ENCODE measurements at regions not wholly inside any gene's neighbourhood (a gene's known extent, or its start where the extent isn't known, plus 50 kb on each side); places are given as distances from the start of the nearest gene placed in this dataset.

GRCh38 chr14:86852530-86852929, 1140.5 kb downstream of the GALC start:
- in situ Hi-C loops (cut with MboI; ENCODE audit: low pct_unique_long_range_greater_than_20kb in 2 of 9, low sequenced_read_pairs in 9 of 9, unreplicated experiment in 9 of 9): no loop called here
- WGBS, 10 experiments: 19 to 100% (median 53%) methylated on average over 1 to 5 of the region's 5 CpGs
- Histone ChIP-seq H3K4me3 (no peak overlapping the region), H3K27ac (no peak overlapping the region), H3K4me1 (replicated peaks in 1 of 2) (no peaks in the 10 kb centered on the region)
- ATAC-seq (replicated peaks in 6 of 8): no peak

- no peak overlapping the region for H3K27ac ChIP-seq
- peaks cover 2 to 7% of the 10 kb centered on the region in 2 donors for H3K4me1 ChIP-seq (replicated peaks in 1 of 2)
- H3K4me3 ChIP-seq: no peak overlapping the region
- in situ Hi-C loops (cut with MboI; ENCODE audit: low pct_unique_long_range_greater_than_20kb in 2 of 9, low sequenced_read_pairs in 9 of 9, unreplicated experiment in 9 of 9): no loop called here
- 0 to 83% (median 42%) methylated on average over 1 to 3 of the region's 3 CpGs; no CpG with 5 or more reads in 2 of the 10 experiments for WGBS, 10 experiments
- peak in 5 of 8 experiments; percentile 19 to 94 (median 47) for ATAC-seq (replicated peaks in 6 of 8)
These were observed 1145.8 kb downstream of the GALC start for GRCh38 chr14:86847140-86847539.

GRCh38 chr14:86838363-86838762, 1154.6 kb downstream of the GALC start:
- Histone ChIP-seq H3K27ac (no peak overlapping the region), H3K4me3 (no peak overlapping the region), H3K4me1 (replicated peaks in 1 of 2) (peaks cover 0 to 4% of the 10 kb centered on the region in 2 donors)
- in situ Hi-C loops (cut with MboI; ENCODE audit: low pct_unique_long_range_greater_than_20kb in 2 of 9, low sequenced_read_pairs in 9 of 9, unreplicated experiment in 9 of 9): no loop called here
- WGBS, 10 experiments: 0 to 96% (median 83%) methylated on average over 1 to 3 of the region's 3 CpGs; no CpG with 5 or more reads in 1 of the 10 experiments
- ATAC-seq (replicated peaks in 6 of 8): peak in 1 of 8 experiments; percentile 48

GRCh38 chr14:86826661-86827060, 1166.3 kb downstream of the GALC start:
- no peak overlapping the region for H3K4me3 ChIP-seq
- 15 to 100% (median 75%) methylated on average over 1 of the region's 1 CpG; no CpG with 5 or more reads in 5 of the 10 experiments for WGBS, 10 experiments
- in situ Hi-C loops (cut with MboI; ENCODE audit: low pct_unique_long_range_greater_than_20kb in 2 of 9, low sequenced_read_pairs in 9 of 9, unreplicated experiment in 9 of 9): no loop called here
- ATAC-seq (replicated peaks in 6 of 8): no peak
- H3K27ac ChIP-seq: no peak overlapping the region
- H3K4me1 ChIP-seq (replicated peaks in 1 of 2): no peaks in the 10 kb centered on the region

- no peak for ATAC-seq (replicated peaks in 6 of 8)
- H3K27ac ChIP-seq: no peak overlapping the region
- in situ Hi-C loops (cut with MboI; ENCODE audit: low pct_unique_long_range_greater_than_20kb in 2 of 9, low sequenced_read_pairs in 9 of 9, unreplicated experiment in 9 of 9): no loop called here
- no peaks in the 10 kb centered on the region for H3K4me1 ChIP-seq (replicated peaks in 1 of 2)
- 67 to 100% (median 94%) methylated on average over 1 to 2 of the region's 2 CpGs; no CpG with 5 or more reads in 4 of the 10 experiments for WGBS, 10 experiments
- H3K4me3 ChIP-seq: no peak overlapping the region
These were observed 1168.8 kb downstream of the GALC start for GRCh38 chr14:86824167-86824566.

- WGBS, 10 experiments: 43 to 85% (median 60%) methylated on average over 1 to 2 of the region's 2 CpGs; no CpG with 5 or more reads in 1 of the 10 experiments
These were observed 1169.4 kb downstream of the GALC start for GRCh38 chr14:86823581-86823980.

GRCh38 chr14:86815341-86815740, 1177.6 kb downstream of the GALC start:
- in situ Hi-C loops (cut with MboI; ENCODE audit: low pct_unique_long_range_greater_than_20kb in 2 of 9, low sequenced_read_pairs in 9 of 9, unreplicated experiment in 9 of 9): no loop called here
- no peak for ATAC-seq (replicated peaks in 6 of 8)
- H3K4me3 ChIP-seq: no peak overlapping the region
- no peaks in the 10 kb centered on the region for H3K4me1 ChIP-seq (replicated peaks in 1 of 2)
- no peak overlapping the region for H3K27ac ChIP-seq

More at GRCh38 chr14:86823581-86823980, 1169.4 kb downstream of the GALC start:
- no peak overlapping the region for H3K4me3 ChIP-seq
- in situ Hi-C loops (cut with MboI; ENCODE audit: low pct_unique_long_range_greater_than_20kb in 2 of 9, low sequenced_read_pairs in 9 of 9, unreplicated experiment in 9 of 9): no loop called here
- H3K4me1 ChIP-seq (replicated peaks in 1 of 2): no peaks in the 10 kb centered on the region
- H3K27ac ChIP-seq: no peak overlapping the region
- no peak for ATAC-seq (replicated peaks in 6 of 8)

- ATAC-seq (replicated peaks in 6 of 8): no peak
- WGBS, 10 experiments: 7 to 92% (median 60%) methylated on average over 1 to 2 of the region's 2 CpGs; no CpG with 5 or more reads in 1 of the 10 experiments
- H3K27ac ChIP-seq: no peak overlapping the region
- H3K4me1 ChIP-seq (replicated peaks in 1 of 2): peaks cover 0 to 5% of the 10 kb centered on the region in 2 donors
- in situ Hi-C loops (cut with MboI; ENCODE audit: low pct_unique_long_range_greater_than_20kb in 2 of 9, low sequenced_read_pairs in 9 of 9, unreplicated experiment in 9 of 9): no loop called here
- H3K4me3 ChIP-seq: no peak overlapping the region
These were observed 1190.3 kb downstream of the GALC start for GRCh38 chr14:86802726-86803125.

GRCh38 chr14:86799244-86799647, 1193.7 kb downstream of the GALC start:
- 7 to 100% (median 89%) methylated on average over 1 to 2 of the region's 2 CpGs; no CpG with 5 or more reads in 1 of the 10 experiments for WGBS, 10 experiments
- in situ Hi-C loops (cut with MboI; ENCODE audit: low pct_unique_long_range_greater_than_20kb in 2 of 9, low sequenced_read_pairs in 9 of 9, unreplicated experiment in 9 of 9): no loop called here
- Histone ChIP-seq H3K4me1 (replicated peaks in 1 of 2) (peaks cover 8 to 9% of the 10 kb centered on the region in 2 donors), H3K4me3 (no peak overlapping the region), H3K27ac (no peak overlapping the region)
- peak in 3 of 8 experiments; percentile 27 to 76 (median 35) for ATAC-seq (replicated peaks in 6 of 8)

- ATAC-seq (replicated peaks in 6 of 8): no peak
- Histone ChIP-seq H3K4me1 (replicated peaks in 1 of 2) (peaks cover 8 to 9% of the 10 kb centered on the region in 2 donors), H3K4me3 (no peak overlapping the region), H3K27ac (no peak overlapping the region)
- in situ Hi-C loops (cut with MboI; ENCODE audit: low pct_unique_long_range_greater_than_20kb in 2 of 9, low sequenced_read_pairs in 9 of 9, unreplicated experiment in 9 of 9): no loop called here
These were observed 1194.7 kb downstream of the GALC start for GRCh38 chr14:86798330-86798729.

GRCh38 chr14:86797075-86797351, 1196.0 kb downstream of the GALC start:
- in situ Hi-C loops (cut with MboI; ENCODE audit: low pct_unique_long_range_greater_than_20kb in 2 of 9, low sequenced_read_pairs in 9 of 9, unreplicated experiment in 9 of 9): no loop called here
- no peak overlapping the region for H3K4me3 ChIP-seq
- 73 to 100% (median 100%) methylated on average over 1 to 2 of the region's 2 CpGs; no CpG with 5 or more reads in 3 of the 10 experiments for WGBS, 10 experiments
- H3K27ac ChIP-seq: no peak overlapping the region
- H3K4me1 ChIP-seq (replicated peaks in 1 of 2): peaks cover 8 to 9% of the 10 kb centered on the region in 2 donors
- ATAC-seq (replicated peaks in 6 of 8): no peak

GRCh38 chr14:86796221-86797074, 1196.5 kb downstream of the GALC start:
- ATAC-seq (replicated peaks in 6 of 8): peak in 5 of 8 experiments; percentile 57 to 85 (median 78)
- H3K4me3 ChIP-seq: no peak overlapping the region
- no peak overlapping the region for H3K27ac ChIP-seq
- H3K4me1 ChIP-seq (replicated peaks in 1 of 2): peaks cover 8 to 9% of the 10 kb centered on the region in 2 donors
- in situ Hi-C loops (cut with MboI; ENCODE audit: low pct_unique_long_range_greater_than_20kb in 2 of 9, low sequenced_read_pairs in 9 of 9, unreplicated experiment in 9 of 9): no loop called here
- WGBS, 10 experiments: 8 to 56% (median 34%) methylated on average over 1 to 6 of the region's 6 CpGs

GRCh38 chr14:86794689-86795088, 1198.3 kb downstream of the GALC start:
- no peak overlapping the region for H3K4me3 ChIP-seq
- H3K4me1 ChIP-seq (replicated peaks in 1 of 2): peaks cover 8 to 9% of the 10 kb centered on the region in 2 donors
- ATAC-seq (replicated peaks in 6 of 8): no peak
- in situ Hi-C loops (cut with MboI; ENCODE audit: low pct_unique_long_range_greater_than_20kb in 2 of 9, low sequenced_read_pairs in 9 of 9, unreplicated experiment in 9 of 9): no loop called here
- no peak overlapping the region for H3K27ac ChIP-seq
